GM20431 (cell line): ENCODE measurements at regions not wholly inside any gene's neighbourhood (a gene's known extent, or its start where the extent isn't known, plus 50 kb on each side); places are given as distances from the start of the nearest gene placed in this dataset.
"Not testable (repeated sequence)": the region's sequence is repeated elsewhere in the genome, so short reads cannot be mapped to it uniquely, and the experiment has no call there.

Experiments used
- in situ Hi-C: fragments of 300-500 bp; cut with MseI, MboI; formaldehyde crosslinking; loops from one replicate; pipeline ENCODE4 v1.15.0; 2020; ENCODE audit warnings: low sequenced_read_pairs; ENCODE audit not compliant: unreplicated experiment

DNA sequence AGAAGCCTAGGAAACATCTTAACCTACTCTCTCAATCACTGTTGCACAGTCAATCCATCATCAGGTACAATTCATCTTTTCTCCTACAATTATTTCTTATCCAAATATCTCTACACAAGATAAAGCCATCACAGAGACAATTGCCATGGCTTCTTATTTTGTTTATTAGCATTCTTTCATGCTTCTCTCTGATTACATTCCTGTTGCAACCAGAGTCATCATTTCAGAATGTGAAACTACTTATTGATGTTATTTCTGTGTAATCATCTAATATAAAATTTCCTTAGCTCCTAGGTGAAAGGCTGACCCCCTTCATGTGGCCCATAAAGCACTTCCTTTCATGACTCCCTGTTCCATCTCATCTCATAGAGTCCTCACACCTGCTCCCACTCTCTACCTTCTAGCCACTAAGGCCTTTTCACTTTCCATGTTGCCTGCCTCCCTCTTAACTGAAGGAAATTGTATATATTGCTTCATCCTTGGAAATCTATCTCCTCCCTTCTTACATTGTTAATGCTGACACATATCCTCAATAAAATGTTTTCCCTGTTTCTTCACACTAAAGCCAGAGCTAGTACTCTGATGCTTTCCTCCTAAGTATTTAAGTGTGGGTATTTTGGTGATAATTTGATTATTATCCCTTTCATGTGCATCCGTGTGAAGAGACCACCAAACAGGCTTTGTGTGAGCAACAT is 829.9 kb downstream of the FAT4 start:
- in situ Hi-C loops, result no loop called here

DNA sequence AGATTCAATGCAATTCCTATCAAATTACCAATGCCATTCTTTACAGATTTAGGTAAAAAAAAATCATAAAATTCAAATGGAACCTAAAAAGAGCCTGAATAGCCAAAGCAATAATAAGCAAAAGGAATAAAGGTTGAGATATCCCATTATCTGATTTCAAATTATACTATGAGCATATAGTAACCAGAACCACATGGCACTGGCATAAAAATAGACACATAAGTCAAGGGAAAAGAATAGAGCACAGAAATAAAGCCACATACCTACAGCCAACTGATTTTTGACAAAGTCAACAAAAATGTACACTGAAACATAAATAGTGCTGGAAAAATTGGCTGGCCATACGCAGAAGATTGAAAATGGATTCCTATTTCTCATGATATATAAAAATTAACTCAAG is 853.7 kb downstream of the FAT4 start:
- in situ Hi-C loops, result no loop called here

GRCh38 chr4:126172126-126172525 is 857.4 kb downstream of the FAT4 start:
- in situ Hi-C loops, result no loop called here

- in situ Hi-C loops, result no loop called here
Observed at GRCh38 chr4:126174627-126175026, 859.9 kb downstream of the FAT4 start.

- in situ Hi-C loops, result no loop called here
Observed at GRCh38 chr4:126180642-126181041, 865.9 kb downstream of the FAT4 start.

GRCh38 chr4:126182336-126182735 is 867.6 kb downstream of the FAT4 start:
- in situ Hi-C loops, result no loop called here

DNA sequence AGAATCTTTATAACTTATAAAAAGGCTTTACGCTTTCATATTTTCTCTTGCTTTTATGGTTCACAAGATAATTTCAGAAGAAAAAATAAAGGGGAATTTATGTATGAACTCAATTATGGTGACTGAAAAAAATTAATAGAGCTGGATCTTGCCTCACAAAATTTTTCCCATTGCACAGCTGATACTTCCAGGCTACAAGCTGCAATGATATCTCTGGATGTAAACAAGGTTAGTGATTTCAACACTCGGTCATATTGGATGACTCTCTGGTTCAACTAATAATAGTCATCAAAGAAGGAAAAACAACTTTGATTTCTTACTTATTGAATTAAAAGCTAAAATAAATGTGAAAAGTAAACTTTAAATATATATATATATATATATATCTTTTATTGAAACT is 868.0 kb downstream of the FAT4 start:
- in situ Hi-C loops, result no loop called here

DNA sequence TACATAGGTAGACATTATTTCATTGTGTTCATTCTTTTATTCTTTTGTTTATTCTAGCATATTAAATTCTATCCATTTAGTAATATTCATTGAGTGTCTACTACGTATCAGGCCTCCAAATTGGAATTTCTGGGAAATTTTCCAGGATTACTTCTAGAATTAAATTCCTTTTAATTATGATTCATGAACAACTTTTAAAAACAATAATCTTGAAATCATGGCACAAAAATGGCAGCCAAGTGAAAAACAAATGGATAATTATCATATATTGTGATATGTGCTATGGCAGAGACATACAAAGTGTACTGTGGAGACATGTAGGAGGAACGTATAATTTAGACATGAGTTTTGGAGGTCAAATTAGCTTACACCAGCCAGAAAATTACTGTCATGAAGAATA is 868.5 kb downstream of the FAT4 start:
- in situ Hi-C loops, result no loop called here

- in situ Hi-C loops, result no loop called here
Observed at GRCh38 chr4:126191536-126191935, 876.8 kb downstream of the FAT4 start.

DNA sequence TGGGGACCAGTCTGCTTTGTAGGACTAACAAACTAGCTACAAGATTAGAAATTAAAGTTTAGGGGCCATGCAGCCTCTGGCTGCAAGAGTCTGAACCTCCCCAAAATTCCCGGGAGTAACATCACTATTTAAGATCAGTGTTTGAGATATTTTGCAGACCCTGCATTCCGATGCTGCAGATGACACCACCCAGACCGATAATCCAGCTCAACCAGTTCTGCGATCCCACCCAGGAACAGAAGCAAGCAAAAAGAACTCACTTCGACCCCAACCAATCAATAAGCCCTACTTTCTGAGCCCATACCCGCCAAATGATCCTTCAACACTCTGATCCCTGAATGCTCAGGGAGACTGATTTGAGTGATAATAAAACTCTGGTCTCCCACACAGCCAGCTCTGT is 877.8 kb downstream of the FAT4 start:
- in situ Hi-C loops, result no loop called here

GRCh38 chr4:126201251-126202138 is 886.7 kb downstream of the FAT4 start:
- in situ Hi-C loops, result not testable (repeated sequence)

- in situ Hi-C loops, result no loop called here
Observed at GRCh38 chr4:126202226-126202625, 887.5 kb downstream of the FAT4 start.

DNA sequence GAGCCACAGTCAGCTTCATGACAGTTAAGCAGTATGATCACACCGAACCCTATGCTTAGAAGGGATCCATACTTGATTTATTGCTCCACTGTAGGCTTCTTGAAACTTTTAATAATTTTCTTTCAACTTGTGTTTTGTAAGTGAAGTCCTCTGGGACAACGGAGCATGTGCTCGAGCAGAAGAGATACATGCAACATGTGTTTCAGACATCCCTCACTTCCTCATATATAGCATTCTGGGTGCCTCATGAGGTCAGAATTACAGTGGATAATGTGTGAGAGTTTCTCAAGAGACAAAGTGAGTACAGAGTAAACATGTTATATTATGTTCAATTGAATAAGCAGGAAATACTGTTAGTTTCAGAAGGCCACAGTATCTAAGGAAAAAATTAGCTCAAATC is 893.2 kb downstream of the FAT4 start:
- in situ Hi-C loops, result no loop called here

- in situ Hi-C loops, result no loop called here
Observed at GRCh38 chr4:126209147-126209546, 894.4 kb downstream of the FAT4 start.

DNA sequence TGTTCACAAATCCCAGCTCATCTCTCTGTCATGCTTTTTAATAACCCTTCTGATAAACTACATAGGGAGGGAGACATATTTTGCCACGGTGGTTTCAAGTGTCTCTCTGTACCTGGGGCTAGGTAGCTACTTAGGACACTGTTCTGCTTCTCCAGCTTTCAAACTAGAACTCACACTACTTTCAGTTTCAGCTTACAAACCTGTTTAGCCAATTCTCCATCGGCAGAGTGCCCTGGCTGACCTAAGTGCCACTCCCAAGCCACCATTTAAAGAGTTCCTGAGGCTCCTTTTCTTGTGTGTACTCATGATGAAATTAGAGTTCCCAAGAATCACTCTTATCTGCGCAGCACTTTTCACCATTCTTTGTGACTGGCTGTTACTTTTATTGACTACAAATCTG is 899.2 kb downstream of the FAT4 start:
- in situ Hi-C loops, result no loop called here

GRCh38 chr4:126215759-126216158 is 901.0 kb downstream of the FAT4 start:
- in situ Hi-C loops, result no loop called here

GRCh38 chr4:126216611-126217010 is 901.9 kb downstream of the FAT4 start:
- in situ Hi-C loops, result no loop called here

- in situ Hi-C loops, result no loop called here
Observed at GRCh38 chr4:126221282-126221681, 906.5 kb downstream of the FAT4 start.

GRCh38 chr4:126221717-126222340 is 907.1 kb downstream of the FAT4 start:
- in situ Hi-C loops, result no loop called here

GRCh38 chr4:126223784-126224407 is 909.1 kb downstream of the FAT4 start:
- in situ Hi-C loops, result no loop called here

DNA sequence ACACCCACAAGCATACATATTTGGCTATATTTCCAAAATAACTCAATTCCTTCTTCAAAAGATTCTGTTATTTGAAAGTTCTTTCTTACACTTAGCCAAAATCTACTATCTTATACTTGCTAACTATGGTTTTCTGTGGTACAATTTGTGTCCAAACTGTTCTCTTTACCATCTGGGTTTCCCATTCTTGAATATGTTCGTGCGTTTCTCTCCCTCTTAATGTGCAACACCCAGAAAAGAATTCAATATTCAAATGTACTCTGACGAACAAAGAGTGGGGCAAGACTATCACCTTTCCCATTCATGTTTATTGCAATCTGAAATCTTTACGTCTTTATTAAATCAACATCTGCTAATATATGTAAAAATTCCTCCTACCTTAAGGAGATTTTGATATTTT is 912.7 kb downstream of the FAT4 start:
- in situ Hi-C loops, result no loop called here
